ENCODE measurements at regions not wholly inside any gene's neighbourhood (a gene's known extent, or its start where the extent isn't known, plus 50 kb on each side); places are given as distances from the start of the nearest gene placed in this dataset.
A peak's percentile ranks its signal among the peaks of the same experiment; 100 is the strongest.

GRCh38 chr6:154907291-154907690 lies 87.8 kb upstream of the TIAM2 start:
- ATAC-seq (replicated peaks in 6 of 8), result no peak
- Histone ChIP-seq H3K27ac (no peak overlapping the region), H3K4me3 (no peak overlapping the region), H3K4me1 (replicated peaks in 1 of 2) (peaks cover 16 to 19% of the 10 kb centered on the region in 2 donors)
- in situ Hi-C loops (cut with MboI; ENCODE audit: low pct_unique_long_range_greater_than_20kb in 2 of 9, low sequenced_read_pairs in 9 of 9, unreplicated experiment in 9 of 9), result no loop called here
- WGBS, 10 experiments, result 0 to 67% (median 53%) methylated on average over 1 to 3 of the region's 3 CpGs; no CpG with 5 or more reads in 2 of the 10 experiments

GRCh38 chr6:154908723-154909122 lies 86.4 kb upstream of the TIAM2 start:
- in situ Hi-C loops (cut with MboI; ENCODE audit: low pct_unique_long_range_greater_than_20kb in 2 of 9, low sequenced_read_pairs in 9 of 9, unreplicated experiment in 9 of 9), result no loop called here
- no peak overlapping the region for H3K4me3 ChIP-seq
- H3K4me1 ChIP-seq (replicated peaks in 1 of 2), result peaks cover 16 to 19% of the 10 kb centered on the region in 2 donors
- no peak overlapping the region for H3K27ac ChIP-seq
- ATAC-seq (replicated peaks in 6 of 8), result no peak

GRCh38 chr6:154909311-154909710 lies 85.8 kb upstream of the TIAM2 start:
- in situ Hi-C loops (cut with MboI; ENCODE audit: low pct_unique_long_range_greater_than_20kb in 2 of 9, low sequenced_read_pairs in 9 of 9, unreplicated experiment in 9 of 9), result no loop called here
- Histone ChIP-seq H3K4me1 (replicated peaks in 1 of 2) (peaks cover 16 to 19% of the 10 kb centered on the region in 2 donors), H3K4me3 (no peak overlapping the region), H3K27ac (no peak overlapping the region)
- peak in 3 of 8 experiments; percentile 11 to 34 (median 22) for ATAC-seq (replicated peaks in 6 of 8)
- WGBS, 10 experiments, result 80 to 100% (median 100%) methylated on average over 1 of the region's 1 CpG; no CpG with 5 or more reads in 4 of the 10 experiments

GRCh38 chr6:154909821-154910220 lies 85.3 kb upstream of the TIAM2 start:
- in situ Hi-C loops (cut with MboI; ENCODE audit: low pct_unique_long_range_greater_than_20kb in 2 of 9, low sequenced_read_pairs in 9 of 9, unreplicated experiment in 9 of 9), result no loop called here
- ATAC-seq (replicated peaks in 6 of 8), result peak in 7 of 8 experiments; percentile 55 to 91 (median 79)
- Histone ChIP-seq H3K4me3 (no peak overlapping the region), H3K4me1 (replicated peaks in 1 of 2) (peaks cover 16 to 19% of the 10 kb centered on the region in 2 donors), H3K27ac (no peak overlapping the region)
- WGBS, 10 experiments, result 0 to 75% (median 8%) methylated on average over 1 to 7 of the region's 7 CpGs; no CpG with 5 or more reads in 3 of the 10 experiments

- no peak overlapping the region for H3K27ac ChIP-seq
- no peak for ATAC-seq (replicated peaks in 6 of 8)
- in situ Hi-C loops (cut with MboI; ENCODE audit: low pct_unique_long_range_greater_than_20kb in 2 of 9, low sequenced_read_pairs in 9 of 9, unreplicated experiment in 9 of 9), result no loop called here
- WGBS, 10 experiments, result 55 to 100% (median 90%) methylated on average over 1 to 4 of the region's 4 CpGs; no CpG with 5 or more reads in 1 of the 10 experiments
- peaks cover 10 to 14% of the 10 kb centered on the region in 2 donors for H3K4me1 ChIP-seq (replicated peaks in 1 of 2)
- no peak overlapping the region for H3K4me3 ChIP-seq
Observed at GRCh38 chr6:154914288-154914687, 80.8 kb upstream of the TIAM2 start.

- H3K4me1 ChIP-seq (replicated peaks in 1 of 2), result no peaks in the 10 kb centered on the region
- no peak overlapping the region for H3K27ac ChIP-seq
- in situ Hi-C loops (cut with MboI; ENCODE audit: low pct_unique_long_range_greater_than_20kb in 2 of 9, low sequenced_read_pairs in 9 of 9, unreplicated experiment in 9 of 9), result no loop called here
- H3K4me3 ChIP-seq, result no peak overlapping the region
- ATAC-seq (replicated peaks in 6 of 8), result no peak
- WGBS, 10 experiments, result 73 to 100% (median 89%) methylated on average over 1 to 3 of the region's 5 CpGs; no CpG with 5 or more reads in 3 of the 10 experiments
Observed at GRCh38 chr6:154916857-154917256, 78.3 kb upstream of the TIAM2 start.

GRCh38 chr6:154917941-154918340 lies 77.2 kb upstream of the TIAM2 start:
- H3K4me1 ChIP-seq (replicated peaks in 1 of 2), result no peaks in the 10 kb centered on the region
- in situ Hi-C loops (cut with MboI; ENCODE audit: low pct_unique_long_range_greater_than_20kb in 2 of 9, low sequenced_read_pairs in 9 of 9, unreplicated experiment in 9 of 9), result no loop called here
- no peak for ATAC-seq (replicated peaks in 6 of 8)
- 90 to 100% (median 97%) methylated on average over 1 to 7 of the region's 7 CpGs; no CpG with 5 or more reads in 1 of the 10 experiments for WGBS, 10 experiments
- no peak overlapping the region for H3K4me3 ChIP-seq
- H3K27ac ChIP-seq, result no peak overlapping the region

GRCh38 chr6:154919806-154920205 lies 75.3 kb upstream of the TIAM2 start:
- WGBS, 10 experiments, result 82 to 87% methylated on average over 3 to 4 of the region's 5 CpGs; no CpG with 5 or more reads in 8 of the 10 experiments
- no peak overlapping the region for H3K27ac ChIP-seq
- in situ Hi-C loops (cut with MboI; ENCODE audit: low pct_unique_long_range_greater_than_20kb in 2 of 9, low sequenced_read_pairs in 9 of 9, unreplicated experiment in 9 of 9), result loop anchor here in 2 of 9 experiments (10.0 kb wide), 1 partner anchor 255 kb away; no protein-coding TSS in a partner anchor
- no peaks in the 10 kb centered on the region for H3K4me1 ChIP-seq (replicated peaks in 1 of 2)
- no peak overlapping the region for H3K4me3 ChIP-seq
- ATAC-seq (replicated peaks in 6 of 8), result no peak

GRCh38 chr6:154920495-154921200 lies 74.5 kb upstream of the TIAM2 start:
- H3K27ac ChIP-seq, result no peak overlapping the region
- in situ Hi-C loops (cut with MboI; ENCODE audit: low pct_unique_long_range_greater_than_20kb in 2 of 9, low sequenced_read_pairs in 9 of 9, unreplicated experiment in 9 of 9), result loop anchor here in 2 of 9 experiments (10.0 kb wide), 1 partner anchor 254 kb away; no protein-coding TSS in a partner anchor
- no peak for ATAC-seq (replicated peaks in 6 of 8)
- no peaks in the 10 kb centered on the region for H3K4me1 ChIP-seq (replicated peaks in 1 of 2)
- no peak overlapping the region for H3K4me3 ChIP-seq
- WGBS, 10 experiments, result 26 to 100% (median 69%) methylated on average over 1 to 7 of the region's 8 CpGs

- in situ Hi-C loops (cut with MboI; ENCODE audit: low pct_unique_long_range_greater_than_20kb in 2 of 9, low sequenced_read_pairs in 9 of 9, unreplicated experiment in 9 of 9), result loop anchor here in 2 of 9 experiments (10.0 kb wide), 1 partner anchor 253 kb away; no protein-coding TSS in a partner anchor
Observed at GRCh38 chr6:154921482-154921881, 73.6 kb upstream of the TIAM2 start.

GRCh38 chr6:154923199-154923869 lies 71.8 kb upstream of the TIAM2 start:
- 80 to 100% (median 81%) methylated on average over 1 to 3 of the region's 5 CpGs; no CpG with 5 or more reads in 4 of the 10 experiments for WGBS, 10 experiments
- no peak overlapping the region for H3K4me3 ChIP-seq
- ATAC-seq (replicated peaks in 6 of 8), result no peak
- in situ Hi-C loops (cut with MboI; ENCODE audit: low pct_unique_long_range_greater_than_20kb in 2 of 9, low sequenced_read_pairs in 9 of 9, unreplicated experiment in 9 of 9), result loop anchor here in 2 of 9 experiments (10.0 kb wide), 1 partner anchor 251 kb away; no protein-coding TSS in a partner anchor
- H3K4me1 ChIP-seq (replicated peaks in 1 of 2), result no peaks in the 10 kb centered on the region
- no peak overlapping the region for H3K27ac ChIP-seq

More at GRCh38 chr6:154921482-154921881, 73.6 kb upstream of the TIAM2 start:
- no peak for ATAC-seq (replicated peaks in 6 of 8)
- WGBS, 10 experiments, result 67 to 100% (median 100%) methylated on average over 1 to 4 of the region's 4 CpGs; no CpG with 5 or more reads in 4 of the 10 experiments
- Histone ChIP-seq H3K4me3 (no peak overlapping the region), H3K4me1 (replicated peaks in 1 of 2) (no peaks in the 10 kb centered on the region), H3K27ac (no peak overlapping the region)

- no peak overlapping the region for H3K27ac ChIP-seq
- in situ Hi-C loops (cut with MboI; ENCODE audit: low pct_unique_long_range_greater_than_20kb in 2 of 9, low sequenced_read_pairs in 9 of 9, unreplicated experiment in 9 of 9), result loop anchor here in 5 of 9 experiments (10.0 to 25.0 kb wide), 2 partner anchors 237 to 250 kb away; no protein-coding TSS in a partner anchor
- no peak overlapping the region for H3K4me3 ChIP-seq
- H3K4me1 ChIP-seq (replicated peaks in 1 of 2), result no peaks in the 10 kb centered on the region
- 80 to 97% (median 93%) methylated on average over 1 to 6 of the region's 8 CpGs; no CpG with 5 or more reads in 5 of the 10 experiments for WGBS, 10 experiments
- ATAC-seq (replicated peaks in 6 of 8), result no peak
Observed at GRCh38 chr6:154925130-154925529, 70.0 kb upstream of the TIAM2 start.

- in situ Hi-C loops (cut with MboI; ENCODE audit: low pct_unique_long_range_greater_than_20kb in 2 of 9, low sequenced_read_pairs in 9 of 9, unreplicated experiment in 9 of 9), result loop anchor here in 5 of 9 experiments (10.0 to 25.0 kb wide), 2 partner anchors 236 to 248 kb away; no protein-coding TSS in a partner anchor
- WGBS, 10 experiments, result 0 to 100% (median 75%) methylated on average over 1 to 6 of the region's 8 CpGs; no CpG with 5 or more reads in 3 of the 10 experiments
- H3K4me3 ChIP-seq, result no peak overlapping the region
- no peaks in the 10 kb centered on the region for H3K4me1 ChIP-seq (replicated peaks in 1 of 2)
- no peak for ATAC-seq (replicated peaks in 6 of 8)
- no peak overlapping the region for H3K27ac ChIP-seq
Observed at GRCh38 chr6:154926366-154926765, 68.7 kb upstream of the TIAM2 start.

Data from motor neuron (in vitro differentiated cells).